Upper lobe of left lung (tissue), 4 donors: ENCODE measurements at regions not wholly inside any gene's neighbourhood (a gene's known extent, or its start where the extent isn't known, plus 50 kb on each side); places are given as distances from the start of the nearest gene placed in this dataset.

ENCODE experiments used
- CTCF ChIP-seq, 6 experiments: fragments of 450-650 bp in 4 of 6; fragments of 200-600 bp in 2 of 6; sonication (generic) in 2 of 6; IDR thresholded peaks; one replicate each; pipeline ENCODE4 v1.5.1; 2016 to 2019; ENCODE audit warnings: antibody characterized with exemption in 6 of 6
- POLR2A ChIP-seq, 4 donors: fragments of 450-650 bp; IDR thresholded peaks; one replicate each; pipeline ENCODE4 v1.5.1; 2016 to 2017; ENCODE audit warnings: antibody characterized with exemption in 4 of 4, mild to moderate bottlenecking in 2 of 4

GRCh38 chr17:68185820-68186219 is 62.0 kb upstream of the AMZ2 start:
- no peak for TF ChIP-seq CTCF (IDR thresholded peaks at IDR 0.05)
- no peak for TF ChIP-seq POLR2A (IDR thresholded peaks at IDR 0.05)
